ENCODE measurements at regions not wholly inside any gene's neighbourhood (a gene's known extent, or its start where the extent isn't known, plus 50 kb on each side); places are given as distances from the start of the nearest gene placed in this dataset.
"Not testable (repeated sequence)": the region's sequence is repeated elsewhere in the genome, so short reads cannot be mapped to it uniquely, and the experiment has no call there.

GRCh38 chr3:157581956-157582636, 78.9 kb upstream of the VEPH1 start:
- DNase-seq (ENCODE audit: low read depth in 1 of 2, low spot score in 1 of 2); H3K27ac ChIP-seq; H3K4me2 ChIP-seq; POLR2A ChIA-PET; FAIRE-seq; H3K4me1 ChIP-seq; H3K9me3 ChIP-seq; ATAC-seq; H3K4me3 ChIP-seq: not testable (repeated sequence)
- 56% methylated on average over 13 of the region's 13 CpGs for WGBS (ENCODE audit: missing lambda C conversion rate)
- CTCF ChIA-PET: interaction anchor here (0.7 to 3.6 kb wide), 3 partner anchors 9 to 37 kb away, joined by 3 to 13 read pairs (median 3); no protein-coding TSS in a partner anchor

GRCh38 chr3:157581371-157581770, 78.2 kb upstream of the VEPH1 start:
- FAIRE-seq: no peak
- CTCF ChIA-PET: interaction anchor here (3.6 kb wide), 1 partner anchor 8 kb away, joined by 13 read pairs; no protein-coding TSS in a partner anchor
- no peak for ATAC-seq
- H3K4me1 ChIP-seq: no peaks in the 10 kb centered on the region
- TF ChIP-seq MAFK (IDR thresholded peaks at IDR 0.05; ENCODE audit: partially characterized antibody) (no peak), BHLHE40 (IDR thresholded peaks at IDR 0.05; ENCODE audit: low read depth, low read length) (no peak), ZNF302 (CRISPR knock-in tag; IDR thresholded peaks at IDR 0.05) (no peak)
- H3K27ac ChIP-seq: no peak overlapping the region
- POLR2A ChIA-PET: no interaction called here
- WGBS (ENCODE audit: missing lambda C conversion rate): 21% methylated on average over 5 of the region's 5 CpGs
- H3K4me2 ChIP-seq: no peak overlapping the region
- H3K4me3 ChIP-seq: no peak overlapping the region
- no peaks in the 10 kb centered on the region for H3K9me3 ChIP-seq
- DNase-seq (ENCODE audit: low read depth in 1 of 2, low spot score in 1 of 2): no peak

GRCh38 chr3:157578181-157578580, 75.0 kb upstream of the VEPH1 start:
- H3K27ac ChIP-seq: no peak overlapping the region
- POLR2A ChIA-PET: no interaction called here
- DNase-seq (ENCODE audit: low read depth in 1 of 2, low spot score in 1 of 2) (no peak), FAIRE-seq (peak; percentile 43), ATAC-seq (no peak)
- H3K4me2 ChIP-seq: no peak overlapping the region
- TF ChIP-seq EHMT2 (IDR thresholded peaks at IDR 0.05; ENCODE audit: low read depth) (no peak), RARB (CRISPR knock-in tag; IDR thresholded peaks at IDR 0.05) (no peak), BCL3 (IDR thresholded peaks at IDR 0.05) (no peak), MYC (IDR thresholded peaks at IDR 0.05; ENCODE audit: borderline replicate concordance, low read length) (no peak), TP53 (CRISPR knock-in tag; IDR thresholded peaks at IDR 0.05) (no peak)
- CTCF ChIA-PET: interaction anchor here (0.9 to 1.8 kb wide), 2 partner anchors 46 to 51 kb away, joined by 3 to 4 read pairs; no protein-coding TSS in a partner anchor
- WGBS (ENCODE audit: missing lambda C conversion rate): 39% methylated on average over 3 of the region's 3 CpGs
- H3K4me1 ChIP-seq: 0 out of 3 replicates have a peak, but pooled peaks cover 6% of the 10 kb centered on the region
- no peak overlapping the region for H3K4me3 ChIP-seq
- no peaks in the 10 kb centered on the region for H3K9me3 ChIP-seq

GRCh38 chr3:157574531-157574930, 71.3 kb upstream of the VEPH1 start:
- H3K4me2 ChIP-seq: no peak overlapping the region
- FAIRE-seq (no peak), DNase-seq (ENCODE audit: low read depth in 1 of 2, low spot score in 1 of 2) (no peak), ATAC-seq (no peak)
- no peak overlapping the region for H3K27ac ChIP-seq
- H3K9me3 ChIP-seq: no peaks in the 10 kb centered on the region
- ChIA-PET CTCF (interaction anchor here (1.3 to 4.2 kb wide), 3 partner anchors 9 to 42 kb away, joined by 3 to 60 read pairs (median 13); no protein-coding TSS in a partner anchor), POLR2A (no interaction called here)
- 0 out of 3 replicates have a peak, but pooled peaks cover 6% of the 10 kb centered on the region for H3K4me1 ChIP-seq
- WGBS (ENCODE audit: missing lambda C conversion rate): 4% methylated on average over 3 of the region's 3 CpGs
- TF ChIP-seq KDM5A (IDR thresholded peaks at IDR 0.05) (no peak), BCL3 (IDR thresholded peaks at IDR 0.05) (no peak), MAFK (IDR thresholded peaks at IDR 0.05; ENCODE audit: partially characterized antibody) (no peak), ELK1 (IDR thresholded peaks at IDR 0.05; ENCODE audit: low read depth, low read length) (no peak), ZC3H11A (IDR thresholded peaks at IDR 0.05) (no peak), NPAS2 (CRISPR knock-in tag; IDR thresholded peaks at IDR 0.05; ENCODE audit: borderline replicate concordance) (no peak), RCOR1 (IDR thresholded peaks at IDR 0.05; ENCODE audit: low read depth, low read length) (no peak), RFX5 (IDR thresholded peaks at IDR 0.05) (no peak), POLR2A (IDR thresholded peaks at IDR 0.05; ENCODE audit: low read length) (no peak), RNF2 (IDR thresholded peaks at IDR 0.05; ENCODE audit: borderline replicate concordance, low read depth) (no peak), ZFP36 (IDR thresholded peaks at IDR 0.05; ENCODE audit: borderline replicate concordance, partially characterized antibody) (no peak), CHD2 (IDR thresholded peaks at IDR 0.05; ENCODE audit: low read length, partially characterized antibody) (no peak), ATOH8 (CRISPR knock-in tag; IDR thresholded peaks at IDR 0.05; ENCODE audit: low read depth) (no peak), MAZ (IDR thresholded peaks at IDR 0.05; ENCODE audit: borderline replicate concordance, low read depth, low read length) (no peak), ZNF302 (CRISPR knock-in tag; IDR thresholded peaks at IDR 0.05) (no peak), HMGXB4 (CRISPR knock-in tag; IDR thresholded peaks at IDR 0.05; ENCODE audit: borderline replicate concordance) (no peak)
- no peak overlapping the region for H3K4me3 ChIP-seq
